Loucy (cell line): ENCODE measurements at regions not wholly inside any gene's neighbourhood (a gene's known extent, or its start where the extent isn't known, plus 50 kb on each side); places are given as distances from the start of the nearest gene placed in this dataset.

Experiments used
- EZH2phosphoT487 ChIP-seq: fragments of 200-600 bp; IDR thresholded peaks from 2 replicates; pipeline ENCODE4 v1.6.1; 2018; ENCODE audit warnings: antibody characterized with exemption, mild to moderate bottlenecking, moderate library complexity, borderline replicate concordance
- TF ChIP-seq, protein P1 (sequence below): fragments of 200-600 bp; sonication (generic); conservative IDR thresholded peaks from 2 replicates; pipeline ENCODE4 v1.5.1; 2014; ENCODE audit warnings: mild to moderate bottlenecking, antibody characterized with exemption, low read length

DNA sequence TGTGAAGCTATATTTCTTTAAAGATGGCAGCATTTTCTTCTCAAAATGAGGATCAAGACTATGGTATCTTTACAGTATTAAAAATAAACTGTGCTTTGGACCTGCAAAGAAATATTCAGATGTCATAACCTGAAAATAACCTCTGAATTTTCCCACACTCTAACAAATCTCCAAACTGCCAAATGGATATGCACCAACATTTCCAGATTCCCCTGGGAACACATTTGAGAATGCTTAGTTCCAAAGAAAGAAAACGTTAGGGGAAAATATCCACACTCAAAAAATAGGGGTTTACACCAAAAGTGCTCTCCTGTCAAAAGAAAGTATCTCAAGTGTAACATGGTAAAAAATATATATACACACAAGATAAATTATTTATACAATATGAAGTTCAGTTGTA, 69.1 kb upstream of the ARHGAP29 start:
- TF ChIP-seq, protein P1, sequence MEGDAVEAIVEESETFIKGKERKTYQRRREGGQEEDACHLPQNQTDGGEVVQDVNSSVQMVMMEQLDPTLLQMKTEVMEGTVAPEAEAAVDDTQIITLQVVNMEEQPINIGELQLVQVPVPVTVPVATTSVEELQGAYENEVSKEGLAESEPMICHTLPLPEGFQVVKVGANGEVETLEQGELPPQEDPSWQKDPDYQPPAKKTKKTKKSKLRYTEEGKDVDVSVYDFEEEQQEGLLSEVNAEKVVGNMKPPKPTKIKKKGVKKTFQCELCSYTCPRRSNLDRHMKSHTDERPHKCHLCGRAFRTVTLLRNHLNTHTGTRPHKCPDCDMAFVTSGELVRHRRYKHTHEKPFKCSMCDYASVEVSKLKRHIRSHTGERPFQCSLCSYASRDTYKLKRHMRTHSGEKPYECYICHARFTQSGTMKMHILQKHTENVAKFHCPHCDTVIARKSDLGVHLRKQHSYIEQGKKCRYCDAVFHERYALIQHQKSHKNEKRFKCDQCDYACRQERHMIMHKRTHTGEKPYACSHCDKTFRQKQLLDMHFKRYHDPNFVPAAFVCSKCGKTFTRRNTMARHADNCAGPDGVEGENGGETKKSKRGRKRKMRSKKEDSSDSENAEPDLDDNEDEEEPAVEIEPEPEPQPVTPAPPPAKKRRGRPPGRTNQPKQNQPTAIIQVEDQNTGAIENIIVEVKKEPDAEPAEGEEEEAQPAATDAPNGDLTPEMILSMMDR = no peak
- no peak for TF ChIP-seq EZH2phosphoT487
